T-helper 9 cell (primary cell): ENCODE measurements at regions not wholly inside any gene's neighbourhood (a gene's known extent, or its start where the extent isn't known, plus 50 kb on each side); places are given as distances from the start of the nearest gene placed in this dataset.

ENCODE experiments used
- DNase-seq: peaks from one replicate; pipeline ENCODE4 v3.0.0-alpha.2; 2020

GRCh38 chrX:88424541-88424940 lies 322.5 kb upstream of the CPXCR1 start:
- DNase-seq: no peak

GRCh38 chrX:88425739-88426138 lies 321.3 kb upstream of the CPXCR1 start:
- no peak for DNase-seq

- no peak for DNase-seq
Measured at GRCh38 chrX:88437563-88437962, 309.5 kb upstream of the CPXCR1 start.

GRCh38 chrX:88438209-88438608 lies 308.8 kb upstream of the CPXCR1 start:
- no peak for DNase-seq

- no peak for DNase-seq
Measured at GRCh38 chrX:88439935-88440334, 307.1 kb upstream of the CPXCR1 start.
